Smooth muscle cell (in vitro differentiated cells): ENCODE measurements at regions not wholly inside any gene's neighbourhood (a gene's known extent, or its start where the extent isn't known, plus 50 kb on each side); places are given as distances from the start of the nearest gene placed in this dataset.

Experiments used
- DNase-seq: peaks from one replicate; lab custom pipeline; 2025; ENCODE audit not compliant: unreplicated experiment; lab: John Stamatoyannopoulos, UW
- H2AFZ ChIP-seq: fragments of 200-600 bp; sonication (generic); 2 replicates; pipeline ENCODE4 v1.6.0; 2016; ENCODE audit warnings: antibody characterized with exemption, low read depth, mild to moderate bottlenecking
- H3F3A ChIP-seq: fragments of 200-600 bp; sonication (generic); 2 replicates; pipeline ENCODE4 v1.6.0; 2017; ENCODE audit warnings: antibody characterized with exemption, low read depth
- H3K27ac ChIP-seq: fragments of 200-600 bp; sonication (generic); 2 replicates; pipeline ENCODE4 v1.5.1; 2016; ENCODE audit warnings: low read depth, mild to moderate bottlenecking
- H3K27me3 ChIP-seq: fragments of 200-600 bp; sonication (generic); 2 replicates; pipeline ENCODE4 v1.6.1; 2016; ENCODE audit warnings: low read depth, mild to moderate bottlenecking
- H3K36me3 ChIP-seq: fragments of 200-600 bp; sonication (generic); 2 replicates; pipeline ENCODE4 v1.5.1; 2016; ENCODE audit warnings: low read depth
- H3K4me1 ChIP-seq: fragments of 200-600 bp; sonication (generic); 2 replicates; pipeline ENCODE4 v1.5.1; 2016; ENCODE audit warnings: low read depth
- H3K4me2 ChIP-seq: fragments of 200-600 bp; sonication (generic); 2 replicates; pipeline ENCODE4 v1.6.0; 2016; ENCODE audit warnings: mild to moderate bottlenecking
- H3K4me3 ChIP-seq: fragments of 200-600 bp; sonication (generic); 2 replicates; pipeline ENCODE4 v1.5.1; 2016; ENCODE audit warnings: mild to moderate bottlenecking
- H3K79me2 ChIP-seq: fragments of 200-600 bp; sonication (generic); 2 replicates; pipeline ENCODE4 v1.6.0; 2016; ENCODE audit warnings: low read depth, mild to moderate bottlenecking
- H3K9ac ChIP-seq: fragments of 200-600 bp; sonication (generic); 2 replicates; pipeline ENCODE4 v1.6.0; 2016; ENCODE audit warnings: low read depth
- H3K9me3 ChIP-seq: fragments of 200-600 bp; sonication (generic); replicated peaks from 2 replicates; pipeline ENCODE4 v1.5.1; 2016; ENCODE audit warnings: low read depth
- H4K20me1 ChIP-seq: fragments of 200-600 bp; sonication (generic); 2 replicates; pipeline ENCODE4 v1.6.0; 2016; ENCODE audit warnings: low read depth
- CTCF ChIP-seq: fragments of 200-600 bp; sonication (generic); IDR thresholded peaks from 2 replicates; pipeline ENCODE4 v1.5.1; 2017; ENCODE audit warnings: borderline replicate concordance, mild to moderate bottlenecking, antibody characterized with exemption; ENCODE audit not compliant: insufficient read depth, poor library complexity, severe bottlenecking
- WGBS: methylation state at CpG from one replicate; pipeline ENCODE4 v1.1.7; 2016; ENCODE audit warnings: low lambda C conversion rate; 5-methylcytosine and 5-hydroxymethylcytosine counted together

- Histone ChIP-seq H3K4me1 (no peaks in the 10 kb centered on the region), H3K36me3 (no peaks in the 10 kb centered on the region), H3F3A (no peaks in the 10 kb centered on the region), H3K9me3 (no peaks in the 10 kb centered on the region), H3K4me2 (peak overlapping the region; percentile 59), H3K27me3 (no peaks in the 10 kb centered on the region), H4K20me1 (no peaks in the 10 kb centered on the region), H3K79me2 (no peaks in the 10 kb centered on the region), H3K4me3 (no peak overlapping the region), H3K9ac (no peak overlapping the region), H3K27ac (peak overlapping the region; percentile 14), H2AFZ (no peak overlapping the region)
- no peak for DNase-seq
- TF ChIP-seq CTCF, result no peak
- WGBS, result 90% methylated on average over 2 of the region's 2 CpGs
These were observed 476.9 kb downstream of the ZNF385D start for GRCh38 chr3:21274079-21274571.

- H3K4me1 ChIP-seq, result no peaks in the 10 kb centered on the region
- no peak for DNase-seq
- no peak overlapping the region for H3K9ac ChIP-seq
- peak overlapping the region; percentile 70 for H2AFZ ChIP-seq
- no peaks in the 10 kb centered on the region for H3K27me3 ChIP-seq
- no peaks in the 10 kb centered on the region for H3K9me3 ChIP-seq
- no peaks in the 10 kb centered on the region for H4K20me1 ChIP-seq
- WGBS, result 53% methylated on average over 4 of the region's 4 CpGs
- peak overlapping the region; percentile 14 for H3K27ac ChIP-seq
- no peak for TF ChIP-seq CTCF
- no peaks in the 10 kb centered on the region for H3K79me2 ChIP-seq
- H3K4me2 ChIP-seq, result peak overlapping the region; percentile 59
- no peak overlapping the region for H3K4me3 ChIP-seq
- no peaks in the 10 kb centered on the region for H3K36me3 ChIP-seq
- no peaks in the 10 kb centered on the region for H3F3A ChIP-seq
These were observed 477.6 kb downstream of the ZNF385D start for GRCh38 chr3:21273259-21274025.

GRCh38 chr3:21271606-21272016 lies 479.4 kb downstream of the ZNF385D start:
- no peak overlapping the region for H3K4me2 ChIP-seq
- no peaks in the 10 kb centered on the region for H3K79me2 ChIP-seq
- no peaks in the 10 kb centered on the region for H3K4me1 ChIP-seq
- WGBS, result 91% methylated on average over 19 of the region's 19 CpGs
- no peak for DNase-seq
- TF ChIP-seq CTCF, result no peak
- H3K4me3 ChIP-seq, result no peak overlapping the region
- H3K9me3 ChIP-seq, result no peaks in the 10 kb centered on the region
- no peak overlapping the region for H3K27ac ChIP-seq
- no peaks in the 10 kb centered on the region for H3K36me3 ChIP-seq
- no peaks in the 10 kb centered on the region for H3K27me3 ChIP-seq
- no peak overlapping the region for H3K9ac ChIP-seq
- H3F3A ChIP-seq, result no peaks in the 10 kb centered on the region
- H2AFZ ChIP-seq, result no peak overlapping the region
- no peaks in the 10 kb centered on the region for H4K20me1 ChIP-seq

- H3K79me2 ChIP-seq, result no peaks in the 10 kb centered on the region
- no peak overlapping the region for H3K27ac ChIP-seq
- H2AFZ ChIP-seq, result no peak overlapping the region
- no peak for DNase-seq
- H3K4me2 ChIP-seq, result peak overlapping the region; percentile 12
- no peaks in the 10 kb centered on the region for H3K27me3 ChIP-seq
- no peak for TF ChIP-seq CTCF
- no peaks in the 10 kb centered on the region for H3K9me3 ChIP-seq
- H3K36me3 ChIP-seq, result no peaks in the 10 kb centered on the region
- no peak overlapping the region for H3K9ac ChIP-seq
- H3F3A ChIP-seq, result no peaks in the 10 kb centered on the region
- H4K20me1 ChIP-seq, result no peaks in the 10 kb centered on the region
- H3K4me3 ChIP-seq, result no peak overlapping the region
- no peaks in the 10 kb centered on the region for H3K4me1 ChIP-seq
These were observed 481.1 kb downstream of the ZNF385D start for GRCh38 chr3:21269882-21270281.
